ENCODE measurements at regions not wholly inside any gene's neighbourhood (a gene's known extent, or its start where the extent isn't known, plus 50 kb on each side); places are given as distances from the start of the nearest gene placed in this dataset.

- H3K36me3 ChIP-seq (ENCODE audit: insufficient read depth, low read length), result no peaks in the 10 kb centered on the region
- no peak for TF ChIP-seq CTCF (IDR thresholded peaks at IDR 0.05)
- no peak overlapping the region for H3K27ac ChIP-seq (ENCODE audit: low read depth in 1 of 2, low read length in 2 of 2)
- Mint-ChIP-seq H3K27me3 (no peaks in the 10 kb centered on the region), H3K4me1 (ENCODE audit: low read depth) (no peaks in the 10 kb centered on the region), H3K36me3 (ENCODE audit: low read depth) (no peaks in the 10 kb centered on the region), H3K4me3 (no peak overlapping the region), H3K9me3 (no peaks in the 10 kb centered on the region), H3K27ac (no peak overlapping the region)
- no peaks in the 10 kb centered on the region for H3K4me1 ChIP-seq (ENCODE audit: insufficient read depth, low read length)
- CTCF ChIA-PET, result no interaction called here
- H3K9me3 ChIP-seq (ENCODE audit: control insufficient read depth in 1 of 2, insufficient read depth in 1 of 2, low read length in 2 of 2), result peaks cover 0 to 5% of the 10 kb centered on the region in 2 experiments
- POLR2A ChIA-PET, result no interaction called here
- DNase-seq (no peak), ATAC-seq (ENCODE audit: poor library complexity) (no peak)
- intact Hi-C loops (cut with DNase I, micrococcal nuclease), result no loop called here
- no peaks in the 10 kb centered on the region for H3K27me3 ChIP-seq (ENCODE audit: control insufficient read depth in 1 of 2, insufficient read depth in 2 of 2, low read length in 2 of 2)
- no peak overlapping the region for H3K4me3 ChIP-seq (ENCODE audit: low read length)
These were observed 235.0 kb upstream of the RGPD4 start for GRCh38 chr2:107591561-107592279.

- ATAC-seq (ENCODE audit: poor library complexity), result no peak
- no peaks in the 10 kb centered on the region for H3K36me3 Mint-ChIP-seq (ENCODE audit: low read depth)
- CTCF ChIA-PET, result no interaction called here
- no peak overlapping the region for H3K27ac Mint-ChIP-seq
- H3K27me3 Mint-ChIP-seq, result no peaks in the 10 kb centered on the region
- H3K36me3 ChIP-seq (ENCODE audit: insufficient read depth, low read length), result no peaks in the 10 kb centered on the region
- POLR2A ChIA-PET, result interaction anchor here (0.6 kb wide), 1 partner anchor 488 kb away, joined by 3 read pairs; no protein-coding TSS in a partner anchor
- no peak overlapping the region for H3K27ac ChIP-seq (ENCODE audit: low read depth in 1 of 2, low read length in 2 of 2)
- no peak for DNase-seq
- H3K9me3 ChIP-seq (ENCODE audit: control insufficient read depth in 1 of 2, insufficient read depth in 1 of 2, low read length in 2 of 2), result peaks cover 0 to 5% of the 10 kb centered on the region in 2 experiments
- H3K27me3 ChIP-seq (ENCODE audit: control insufficient read depth in 1 of 2, insufficient read depth in 2 of 2, low read length in 2 of 2), result no peaks in the 10 kb centered on the region
- TF ChIP-seq CTCF (IDR thresholded peaks at IDR 0.05), result no peak
- no peak overlapping the region for H3K4me3 Mint-ChIP-seq
- H3K4me1 Mint-ChIP-seq (ENCODE audit: low read depth), result no peaks in the 10 kb centered on the region
- no peak overlapping the region for H3K4me3 ChIP-seq (ENCODE audit: low read length)
- intact Hi-C loops (cut with DNase I, micrococcal nuclease), result no loop called here
- H3K9me3 Mint-ChIP-seq, result no peaks in the 10 kb centered on the region
- H3K4me1 ChIP-seq (ENCODE audit: insufficient read depth, low read length), result no peaks in the 10 kb centered on the region
These were observed 234.4 kb upstream of the RGPD4 start for GRCh38 chr2:107592280-107592624.

- no peak overlapping the region for H3K27ac Mint-ChIP-seq
- H3K4me1 Mint-ChIP-seq (ENCODE audit: low read depth), result no peaks in the 10 kb centered on the region
- H3K27me3 Mint-ChIP-seq, result no peaks in the 10 kb centered on the region
- intact Hi-C loops (cut with DNase I, micrococcal nuclease), result no loop called here
- DNase-seq, result no peak
- ATAC-seq (ENCODE audit: poor library complexity), result no peak
- TF ChIP-seq CTCF (IDR thresholded peaks at IDR 0.05), result no peak
- H3K9me3 Mint-ChIP-seq, result no peaks in the 10 kb centered on the region
- H3K4me3 Mint-ChIP-seq, result no peak overlapping the region
- POLR2A ChIA-PET, result no interaction called here
- CTCF ChIA-PET, result interaction anchor here (0.5 kb wide), 1 partner anchor 14 kb away, joined by 4 read pairs; no protein-coding TSS in a partner anchor
- Histone ChIP-seq H3K9me3 (ENCODE audit: control insufficient read depth in 1 of 2, insufficient read depth in 1 of 2, low read length in 2 of 2) (peaks cover 0 to under 1% of the 10 kb centered on the region in 2 experiments), H3K27ac (ENCODE audit: low read depth in 1 of 2, low read length in 2 of 2) (no peak overlapping the region), H3K36me3 (ENCODE audit: insufficient read depth, low read length) (no peaks in the 10 kb centered on the region), H3K4me3 (ENCODE audit: low read length) (no peak overlapping the region), H3K4me1 (ENCODE audit: insufficient read depth, low read length) (no peaks in the 10 kb centered on the region), H3K27me3 (ENCODE audit: control insufficient read depth in 1 of 2, insufficient read depth in 2 of 2, low read length in 2 of 2) (no peaks in the 10 kb centered on the region)
- no peaks in the 10 kb centered on the region for H3K36me3 Mint-ChIP-seq (ENCODE audit: low read depth)
These were observed 231.4 kb upstream of the RGPD4 start for GRCh38 chr2:107595285-107595684.
